ENCODE measurements at regions not wholly inside any gene's neighbourhood (a gene's known extent, or its start where the extent isn't known, plus 50 kb on each side); places are given as distances from the start of the nearest gene placed in this dataset.
"Not testable (repeated sequence)": the region's sequence is repeated elsewhere in the genome, so short reads cannot be mapped to it uniquely, and the experiment has no call there.

DNA sequence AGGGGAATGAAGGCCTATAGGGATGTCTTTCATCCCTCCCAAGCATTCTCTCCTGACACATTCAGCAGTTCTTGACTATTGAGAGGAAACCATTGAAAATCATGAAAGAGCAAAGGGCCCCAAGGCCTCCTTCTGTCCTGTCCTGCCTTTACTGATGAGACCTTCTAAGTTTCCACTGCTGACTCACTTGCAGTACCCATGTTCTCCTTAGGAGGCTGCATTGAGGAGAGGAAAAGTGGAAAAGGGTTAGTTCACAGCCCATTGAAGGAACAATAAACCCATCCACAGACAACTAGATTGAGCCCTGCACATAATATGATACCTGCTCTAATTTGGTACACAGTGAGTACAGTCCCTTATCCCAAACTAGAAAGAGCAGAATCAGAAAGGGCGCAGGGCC, 115.1 kb upstream of the PNPLA4 start:
- Histone ChIP-seq H3K4me3 (ENCODE audit: low read length) (no peak overlapping the region), H3K9me3 (ENCODE audit: control insufficient read depth, insufficient read depth, low read length) (no peaks in the 10 kb centered on the region), H3K4me1 (ENCODE audit: control insufficient read depth, insufficient read depth, low read length) (peaks cover 9% of the 10 kb centered on the region), H3K27me3 (ENCODE audit: control insufficient read depth, insufficient read depth, low read length) (no peaks in the 10 kb centered on the region), H3K27ac (ENCODE audit: low read length) (no peak overlapping the region), H3K36me3 (ENCODE audit: control insufficient read depth, insufficient read depth, low read length) (no peaks in the 10 kb centered on the region)
- no peak overlapping the region for H3K27ac Mint-ChIP-seq
- TF ChIP-seq, protein P1, sequence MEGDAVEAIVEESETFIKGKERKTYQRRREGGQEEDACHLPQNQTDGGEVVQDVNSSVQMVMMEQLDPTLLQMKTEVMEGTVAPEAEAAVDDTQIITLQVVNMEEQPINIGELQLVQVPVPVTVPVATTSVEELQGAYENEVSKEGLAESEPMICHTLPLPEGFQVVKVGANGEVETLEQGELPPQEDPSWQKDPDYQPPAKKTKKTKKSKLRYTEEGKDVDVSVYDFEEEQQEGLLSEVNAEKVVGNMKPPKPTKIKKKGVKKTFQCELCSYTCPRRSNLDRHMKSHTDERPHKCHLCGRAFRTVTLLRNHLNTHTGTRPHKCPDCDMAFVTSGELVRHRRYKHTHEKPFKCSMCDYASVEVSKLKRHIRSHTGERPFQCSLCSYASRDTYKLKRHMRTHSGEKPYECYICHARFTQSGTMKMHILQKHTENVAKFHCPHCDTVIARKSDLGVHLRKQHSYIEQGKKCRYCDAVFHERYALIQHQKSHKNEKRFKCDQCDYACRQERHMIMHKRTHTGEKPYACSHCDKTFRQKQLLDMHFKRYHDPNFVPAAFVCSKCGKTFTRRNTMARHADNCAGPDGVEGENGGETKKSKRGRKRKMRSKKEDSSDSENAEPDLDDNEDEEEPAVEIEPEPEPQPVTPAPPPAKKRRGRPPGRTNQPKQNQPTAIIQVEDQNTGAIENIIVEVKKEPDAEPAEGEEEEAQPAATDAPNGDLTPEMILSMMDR (IDR thresholded peaks at IDR 0.05) = no peak
- intact Hi-C loops (cut with micrococcal nuclease) = no loop called here
- ATAC-seq (no peak), DNase-seq (no peak)
- peaks cover 0 to 3% of the 10 kb centered on the region in 2 donors for H3K27me3 Mint-ChIP-seq (ENCODE audit: low read depth in 2 of 2)
- H3K36me3 Mint-ChIP-seq = no peaks in the 10 kb centered on the region
- H3K9me3 Mint-ChIP-seq = no peaks in the 10 kb centered on the region
- H3K4me1 Mint-ChIP-seq = peaks cover 14 to 15% of the 10 kb centered on the region in 2 donors
- WGBS (ENCODE audit: insufficient coverage) = 100% methylated on average over 1 of the region's 1 CpG
- H3K4me3 Mint-ChIP-seq = no peak overlapping the region

DNA sequence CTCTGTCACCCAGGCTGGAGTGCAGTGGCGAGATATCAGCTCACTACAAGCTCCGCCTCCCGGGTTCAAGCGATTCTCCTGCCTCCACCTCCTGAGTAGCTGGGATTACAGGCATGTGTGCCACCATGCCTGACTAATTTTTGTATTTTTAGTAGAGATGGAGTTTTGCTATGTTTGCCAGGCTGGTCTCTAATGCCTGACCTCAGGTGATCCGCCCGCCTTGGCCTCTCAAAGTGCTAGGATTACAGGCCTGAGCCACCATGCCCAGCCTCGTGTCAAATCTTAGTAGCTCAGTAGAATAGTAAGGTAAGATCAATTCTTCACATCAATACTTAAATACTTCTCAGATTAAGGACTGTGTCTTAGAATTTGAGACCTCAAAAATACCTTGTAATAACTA, 112.5 kb upstream of the PNPLA4 start:
- H3K27ac ChIP-seq (ENCODE audit: low read length); H3K4me1 ChIP-seq (ENCODE audit: control insufficient read depth, insufficient read depth, low read length); H3K4me3 ChIP-seq (ENCODE audit: low read length); H3K36me3 ChIP-seq (ENCODE audit: control insufficient read depth, insufficient read depth, low read length); DNase-seq; H3K36me3 Mint-ChIP-seq; intact Hi-C loops (cut with micrococcal nuclease); H3K27me3 Mint-ChIP-seq (ENCODE audit: low read depth in 2 of 2); H3K27ac Mint-ChIP-seq; H3K9me3 ChIP-seq (ENCODE audit: control insufficient read depth, insufficient read depth, low read length); H3K9me3 Mint-ChIP-seq; H3K4me3 Mint-ChIP-seq; H3K27me3 ChIP-seq (ENCODE audit: control insufficient read depth, insufficient read depth, low read length); ATAC-seq: not testable (repeated sequence)
- 98% methylated on average over 6 of the region's 7 CpGs for WGBS (ENCODE audit: insufficient coverage)
- peaks cover 14 to 26% of the 10 kb centered on the region in 2 donors for H3K4me1 Mint-ChIP-seq

- H3K9me3 ChIP-seq (ENCODE audit: control insufficient read depth, insufficient read depth, low read length) = no peaks in the 10 kb centered on the region
- Mint-ChIP-seq H3K27me3 (ENCODE audit: low read depth in 2 of 2) (peaks cover 3 to 4% of the 10 kb centered on the region in 2 donors), H3K4me1 (peaks cover 14 to 26% of the 10 kb centered on the region in 2 donors), H3K36me3 (no peaks in the 10 kb centered on the region), H3K9me3 (no peaks in the 10 kb centered on the region), H3K27ac (peak overlapping the region; percentile 86 to 87), H3K4me3 (peak overlapping the region; percentile 72)
- H3K4me1 ChIP-seq (ENCODE audit: control insufficient read depth, insufficient read depth, low read length) = peaks cover 9% of the 10 kb centered on the region
- intact Hi-C loops (cut with micrococcal nuclease) = no loop called here
- DNase-seq = peak in 1 of 2 donors; percentile 8
- ATAC-seq = peak; percentile 34 to 64 (median 37)
- H3K27me3 ChIP-seq (ENCODE audit: control insufficient read depth, insufficient read depth, low read length) = no peaks in the 10 kb centered on the region
- H3K4me3 ChIP-seq (ENCODE audit: low read length) = peak overlapping the region; percentile 16
- 0% methylated on average over 5 of the region's 8 CpGs for WGBS (ENCODE audit: insufficient coverage)
- no peaks in the 10 kb centered on the region for H3K36me3 ChIP-seq (ENCODE audit: control insufficient read depth, insufficient read depth, low read length)
- H3K27ac ChIP-seq (ENCODE audit: low read length) = peak overlapping the region; percentile 65
- TF ChIP-seq, protein P1 (IDR thresholded peaks at IDR 0.05) = no peak
Measured at GRCh38 chrX:8037593-8038348, 110.6 kb upstream of the PNPLA4 start.

DNA sequence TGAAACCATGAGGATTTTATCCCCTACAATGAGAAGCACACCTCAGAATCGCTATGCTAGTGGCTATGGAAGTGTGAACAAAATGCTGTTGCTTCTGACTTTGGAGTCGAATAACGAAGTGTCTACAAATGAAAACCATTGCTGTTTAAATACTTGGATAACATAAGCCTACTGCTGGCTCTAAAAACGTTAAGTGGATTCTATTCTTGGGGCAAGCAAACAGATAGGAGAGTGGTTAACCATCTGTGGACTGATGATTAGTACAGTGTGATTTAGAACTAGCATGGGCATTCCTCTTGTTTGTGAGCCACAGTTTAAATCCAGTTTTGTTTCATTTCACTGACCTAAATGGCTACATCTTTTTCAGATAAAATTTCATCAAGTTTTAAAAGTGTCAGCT, 109.7 kb upstream of the PNPLA4 start:
- H3K9me3 ChIP-seq (ENCODE audit: control insufficient read depth, insufficient read depth, low read length) = no peaks in the 10 kb centered on the region
- intact Hi-C loops (cut with micrococcal nuclease) = no loop called here

More for the DNA sequence above, 109.7 kb upstream of the PNPLA4 start:
- H3K36me3 Mint-ChIP-seq = no peaks in the 10 kb centered on the region
- Histone ChIP-seq H3K4me3 (ENCODE audit: low read length) (no peak overlapping the region), H3K4me1 (ENCODE audit: control insufficient read depth, insufficient read depth, low read length) (peaks cover 9% of the 10 kb centered on the region), H3K36me3 (ENCODE audit: control insufficient read depth, insufficient read depth, low read length) (no peaks in the 10 kb centered on the region), H3K27ac (ENCODE audit: low read length) (peak overlapping the region; percentile 65), H3K27me3 (ENCODE audit: control insufficient read depth, insufficient read depth, low read length) (no peaks in the 10 kb centered on the region)
- peaks cover 6% of the 10 kb centered on the region in 2 donors for H3K27me3 Mint-ChIP-seq (ENCODE audit: low read depth in 2 of 2)
- no peak for DNase-seq
- peak overlapping the region; percentile 72 for H3K4me3 Mint-ChIP-seq
- H3K4me1 Mint-ChIP-seq = peaks cover 14 to 26% of the 10 kb centered on the region in 2 donors
- WGBS (ENCODE audit: insufficient coverage) = 75% methylated on average over 4 of the region's 4 CpGs
- H3K27ac Mint-ChIP-seq = peak overlapping the region; percentile 86 to 87
- TF ChIP-seq, protein P1 (IDR thresholded peaks at IDR 0.05) = no peak
- ATAC-seq = no peak
- H3K9me3 Mint-ChIP-seq = no peaks in the 10 kb centered on the region
